ENCODE measurements at regions not wholly inside any gene's neighbourhood (a gene's known extent, or its start where the extent isn't known, plus 50 kb on each side); places are given as distances from the start of the nearest gene placed in this dataset.

- no peaks in the 10 kb centered on the region for H3K9me1 ChIP-seq (ENCODE audit: insufficient read depth, low read length)
- WGBS, 2 experiments (ENCODE audit: extremely low coverage in 2 of 2, insufficient read length in 1 of 2), result no CpG with 5 or more reads among the region's 2 CpGs
- no peaks in the 10 kb centered on the region for H3K36me3 ChIP-seq (ENCODE audit: control insufficient read depth, insufficient read depth, low read length)
- H3K56ac ChIP-seq (ENCODE audit: extremely low read depth, insufficient read depth, low read length), result no peak overlapping the region
- no peak overlapping the region for H4K91ac ChIP-seq (ENCODE audit: insufficient read depth, low read depth, low read length)
- no peaks in the 10 kb centered on the region; the same call in 1 of the 2 replicates for H3K4me1 ChIP-seq (ENCODE audit: control insufficient read depth, insufficient read depth, low read length)
- no peak overlapping the region for H3K18ac ChIP-seq (ENCODE audit: low read depth, low read length)
- no peak overlapping the region for H3K4ac ChIP-seq (ENCODE audit: low read depth, low read length)
- no peak overlapping the region for H2BK15ac ChIP-seq (ENCODE audit: low read depth, low read length)
- no peak overlapping the region for H3K4me2 ChIP-seq (ENCODE audit: low read depth, low read length)
- in situ Hi-C loops (cut with MboI; ENCODE audit: low sequenced_read_pairs) (no loop called here), intact Hi-C loops (cut with micrococcal nuclease) (no loop called here), dilution Hi-C loops (cut with HindIII; ENCODE audit: low sequenced_read_pairs, unreplicated experiment) (no loop called here)
- no peak overlapping the region for H3K14ac ChIP-seq (replicated peaks; ENCODE audit: low read depth, low read length)
- no peak overlapping the region for H3K27ac ChIP-seq (ENCODE audit: insufficient read depth, low read length)
- H2BK20ac ChIP-seq (ENCODE audit: low read depth, low read length), result no peak overlapping the region
- ATAC-seq (ENCODE audit: low read depth) (no peak), DNase-seq (no peak)
- H2BK5ac ChIP-seq (ENCODE audit: low read depth, low read length, poor library complexity, severe bottlenecking), result no peak overlapping the region
- CTCF ChIA-PET, result interaction anchor here (0.6 to 1.1 kb wide), 2 partner anchors 10 to 19 kb away, joined by 3 read pairs; no protein-coding TSS in a partner anchor
- no peaks in the 10 kb centered on the region for H3K9me3 ChIP-seq (ENCODE audit: control insufficient read depth, insufficient read depth, low read length)
- no peak overlapping the region for H4K5ac ChIP-seq (ENCODE audit: low read depth, low read length)
- H4K20me1 ChIP-seq (ENCODE audit: insufficient read depth, low read length), result no peaks in the 10 kb centered on the region
- no TSS peak for BruUV-seq (replicated peaks)
- no peak overlapping the region for H2BK120ac ChIP-seq (ENCODE audit: low read depth, low read length)
- no peak overlapping the region for H4K8ac ChIP-seq (ENCODE audit: low read depth in 2 of 2, low read length in 2 of 2)
- H3K79me1 ChIP-seq (ENCODE audit: low read depth in 1 of 2, low read length in 2 of 2), result no peaks in the 10 kb centered on the region
- no peak overlapping the region for H2AK9ac ChIP-seq (replicated peaks; ENCODE audit: low read depth, low read length, poor library complexity)
- TF ChIP-seq CTCF (conservative IDR thresholded peaks at IDR 0.05; ENCODE audit: low read depth, low read length) (no peak), SMC3 (IDR thresholded peaks at IDR 0.05; ENCODE audit: low read depth, low read length) (no peak), BHLHE40 (IDR thresholded peaks at IDR 0.05; ENCODE audit: low read depth, low read length) (no peak), USF2 (IDR thresholded peaks at IDR 0.05; ENCODE audit: low read depth, low read length) (no peak), FOS (IDR thresholded peaks at IDR 0.05; ENCODE audit: low read depth, low read length) (no peak), RFX5 (IDR thresholded peaks at IDR 0.05; ENCODE audit: low read depth, low read length) (no peak), POLR2A (IDR thresholded peaks at IDR 0.05; ENCODE audit: low read depth, low read length) (no peak), RAD21 (IDR thresholded peaks at IDR 0.05; ENCODE audit: low read length) (no peak), MAFK (IDR thresholded peaks at IDR 0.05; ENCODE audit: low read depth, low read length) (no peak), NFE2L2 (IDR thresholded peaks at IDR 0.05; ENCODE audit: low read depth, low read length) (no peak), MXI1 (IDR thresholded peaks at IDR 0.05; ENCODE audit: borderline replicate concordance, low read depth, low read length) (no peak), CHD1 (IDR thresholded peaks at IDR 0.05; ENCODE audit: low read depth, low read length) (no peak), ELK1 (IDR thresholded peaks at IDR 0.05; ENCODE audit: borderline replicate concordance, low read depth, low read length) (no peak), CEBPB (IDR thresholded peaks at IDR 0.05; ENCODE audit: low read depth, low read length) (no peak), RCOR1 (IDR thresholded peaks at IDR 0.05; ENCODE audit: insufficient replicate concordance, low read length) (no peak), MAZ (IDR thresholded peaks at IDR 0.05; ENCODE audit: borderline replicate concordance, low read depth, low read length) (no peak)
- POLR2A ChIA-PET (ENCODE audit: unreplicated experiment), result no interaction called here
- no peak overlapping the region for H2AK5ac ChIP-seq (ENCODE audit: low read depth, low read length)
- H3K23ac ChIP-seq (ENCODE audit: low read depth, low read length), result no peak overlapping the region
- no peak overlapping the region for H2AFZ ChIP-seq (replicated peaks; ENCODE audit: low read length, poor library complexity)
- H3K27me3 ChIP-seq (ENCODE audit: control insufficient read depth, insufficient read depth, low read length), result no peaks in the 10 kb centered on the region
- H3K9ac ChIP-seq (ENCODE audit: low read depth, low read length), result no peak overlapping the region
- H3K4me3 ChIP-seq (ENCODE audit: insufficient read depth, low read depth, low read length), result no peak overlapping the region
Observed at GRCh38 chr13:80059789-80060188, 281.1 kb downstream of the SPRY2 start.

All from IMR-90 (cell line).